Heart left ventricle (tissue), 16 donors: ENCODE measurements at regions not wholly inside any gene's neighbourhood (a gene's known extent, or its start where the extent isn't known, plus 50 kb on each side); places are given as distances from the start of the nearest gene placed in this dataset.

ENCODE experiments used
- ATAC-seq, 4 donors: fragments of 200-7000 bp; cut with Tn5 transposase; one replicate each; pipeline ENCODE4 v1.9.1; 2020 to 2022; ENCODE audit warnings: moderate library complexity in 4 of 4, mild to moderate bottlenecking in 3 of 4, moderate number of reproducible peaks in 1 of 4
- DNase-seq, 5 donors: peaks; one replicate each; pipeline ENCODE4 v3.0.0-alpha.2; 2020
- H3K27ac ChIP-seq, 12 donors: fragments of 200-600 bp; sonication (generic) in 4 of 12; one replicate each; pipeline versions ENCODE4 v1.5.0 to v1.8.0; 2016 to 2022; ENCODE audit warnings: mild to moderate bottlenecking in 2 of 12
- H3K27me3 ChIP-seq, 9 donors: fragments of 200-600 bp; sonication (generic) in 2 of 9; one replicate each; pipeline versions ENCODE4 v1.5.1 to v1.8.0; 2016 to 2022; ENCODE audit warnings: mild to moderate bottlenecking in 3 of 9
- H3K36me3 ChIP-seq, 9 donors: fragments of 200-600 bp; sonication (generic) in 2 of 9; one replicate each; pipeline versions ENCODE4 v1.5.0 to v1.8.0; 2018 to 2022; ENCODE audit warnings: mild to moderate bottlenecking in 2 of 9
- H3K4me1 ChIP-seq, 12 donors: fragments of 200-600 bp; sonication (generic) in 4 of 12; one replicate each; pipeline versions ENCODE4 v1.5.0 to v1.8.0; 2016 to 2022; ENCODE audit warnings: mild to moderate bottlenecking in 3 of 12
- H3K4me3 ChIP-seq, 12 donors: fragments of 200-600 bp; sonication (generic) in 4 of 12; one replicate each; pipeline versions ENCODE4 v1.5.0 to v1.8.0; 2017 to 2022; ENCODE audit warnings: mild to moderate bottlenecking in 9 of 12, moderate library complexity in 4 of 12
- H3K9me3 ChIP-seq, 12 donors: fragments of 200-600 bp; sonication (generic) in 4 of 12; one replicate each; pipeline versions ENCODE4 v1.5.0 to v1.8.0; 2016 to 2022; ENCODE audit warnings: mild to moderate bottlenecking in 1 of 12
- CTCF ChIP-seq, 12 donors: fragments of 200-600 bp; sonication (generic) in 4 of 12; IDR thresholded peaks; one replicate each; pipeline versions ENCODE4 v1.5.0 to v1.8.0; 2018 to 2022; ENCODE audit warnings: antibody characterized with exemption in 12 of 12, mild to moderate bottlenecking in 5 of 12
- POLR2A ChIP-seq, 2 donors: fragments of 450-650 bp; IDR thresholded peaks; one replicate each; pipeline ENCODE4 v1.6.1; 2017; ENCODE audit warnings: antibody characterized with exemption in 2 of 2, mild to moderate bottlenecking in 2 of 2, moderate library complexity in 2 of 2
- WGBS, 4 donors: extraction: QIAGEN DNeasy Blood & Tissue Kit in 2 of 4; methylation state at CpG; one replicate each; pipeline versions ENCODE4 v1.1.5 to v1.1.7; 2013 to 2018; 5-methylcytosine and 5-hydroxymethylcytosine counted together
- intact Hi-C, 10 donors: fragments of 100-400 bp; cut with DNase I; formaldehyde crosslinking; loops; one replicate each; pipeline versions ENCODE4 v1.11.1 to v1.14.2; 2022
- donor health status: ischemic (EF 13 %, LVEDD 7.1; RV severe dilation, severe dysfunction).
- donor health status: healthy with polysubstance abuse.
- donor health status: DM: no; HTN: yes; CAD: no.
- donor health status: DM: no; HTN: no; CAD: no.
- donor health status: ischemic (EF 25% LVEDD 6.9; RV normal size, moderate dysfunction).
- donor health status: ischemic (EF 25% LVEDD 5.7; RV mildly dilated, moderate dysfunction).
- donor health status: healthy.
- donor health status: DM: yes; HTN: yes; CAD: no.
- donor health status: ischemic (EF 35%, LVEDD 5.7; RV mildly dilated, moderate dysfunction).
- donor health status: nonischemic (EF 11% LVEDD 7.7; RV severe dilation, severe dysfunction).
- donor health status: DM: yes; HTN: yes; CAD: no.
- donor health status: PGD.
- donor health status: ischemic (EF 29% LVEDD 5.4; RV normal size, mild dysfunction).
- donor health status: nonischemic (EF 23%, LVEDD 6.1; RV moderate dilation, normal function).

- Histone ChIP-seq H3K4me3 (no peak overlapping the region), H3K27ac (no peak overlapping the region), H3K4me1 (no peaks in the 10 kb centered on the region), H3K27me3 (no peaks in the 10 kb centered on the region), H3K9me3 (no peaks in the 10 kb centered on the region), H3K36me3 (no peaks in the 10 kb centered on the region)
- no peak for TF ChIP-seq CTCF (IDR thresholded peaks at IDR 0.05)
- no peak for TF ChIP-seq POLR2A (IDR thresholded peaks at IDR 0.05)
- WGBS, 4 donors: 89 to 91% (median 90%) methylated on average over 2 of the region's 2 CpGs
- ATAC-seq: no peak
- DNase-seq: no peak
- intact Hi-C loops: no loop called here
These were observed 412.6 kb downstream of the PTH2R start for GRCh38 chr2:208819190-208819589.

- no peak overlapping the region for H3K27ac ChIP-seq
- ATAC-seq (no peak), DNase-seq (no peak)
- intact Hi-C loops: no loop called here
- TF ChIP-seq CTCF (IDR thresholded peaks at IDR 0.05): peak in 4 of 12 donors; percentile 12 to 43 (median 18)
- TF ChIP-seq POLR2A (IDR thresholded peaks at IDR 0.05): no peak
- H3K9me3 ChIP-seq: no peaks in the 10 kb centered on the region
- H3K4me3 ChIP-seq: no peak overlapping the region
- no peaks in the 10 kb centered on the region for H3K4me1 ChIP-seq
- H3K27me3 ChIP-seq: no peaks in the 10 kb centered on the region
- WGBS, 4 donors: 37 to 62% (median 44%) methylated on average over 1 of the region's 1 CpG
- no peaks in the 10 kb centered on the region for H3K36me3 ChIP-seq
These were observed 413.6 kb downstream of the PTH2R start for GRCh38 chr2:208820014-208820688.

GRCh38 chr2:208827109-208827508 is 420.5 kb downstream of the PTH2R start:
- H3K4me1 ChIP-seq: no peaks in the 10 kb centered on the region
- no peaks in the 10 kb centered on the region for H3K36me3 ChIP-seq
- no peak for ATAC-seq
- H3K27ac ChIP-seq: no peak overlapping the region
- no peak for TF ChIP-seq CTCF (IDR thresholded peaks at IDR 0.05)
- TF ChIP-seq POLR2A (IDR thresholded peaks at IDR 0.05): no peak
- DNase-seq: no peak
- 34 to 35% (median 34%) methylated on average over 3 of the region's 3 CpGs for WGBS, 4 donors
- intact Hi-C loops: no loop called here
- no peaks in the 10 kb centered on the region for H3K27me3 ChIP-seq
- H3K4me3 ChIP-seq: no peak overlapping the region
- H3K9me3 ChIP-seq: no peaks in the 10 kb centered on the region

- 37 to 45% (median 42%) methylated on average over 4 of the region's 4 CpGs for WGBS, 4 donors
- no peak for ATAC-seq
These were observed 421.1 kb downstream of the PTH2R start for GRCh38 chr2:208827549-208828221.

More at GRCh38 chr2:208827549-208828221, 421.1 kb downstream of the PTH2R start:
- Histone ChIP-seq H3K27ac (no peak overlapping the region), H3K27me3 (no peaks in the 10 kb centered on the region), H3K9me3 (no peaks in the 10 kb centered on the region), H3K36me3 (no peaks in the 10 kb centered on the region), H3K4me3 (no peak overlapping the region), H3K4me1 (no peaks in the 10 kb centered on the region)
- DNase-seq: no peak
- TF ChIP-seq POLR2A (IDR thresholded peaks at IDR 0.05): no peak
- no peak for TF ChIP-seq CTCF (IDR thresholded peaks at IDR 0.05)
- intact Hi-C loops: no loop called here
